ENCODE measurements at regions not wholly inside any gene's neighbourhood (a gene's known extent, or its start where the extent isn't known, plus 50 kb on each side); places are given as distances from the start of the nearest gene placed in this dataset.

DNA sequence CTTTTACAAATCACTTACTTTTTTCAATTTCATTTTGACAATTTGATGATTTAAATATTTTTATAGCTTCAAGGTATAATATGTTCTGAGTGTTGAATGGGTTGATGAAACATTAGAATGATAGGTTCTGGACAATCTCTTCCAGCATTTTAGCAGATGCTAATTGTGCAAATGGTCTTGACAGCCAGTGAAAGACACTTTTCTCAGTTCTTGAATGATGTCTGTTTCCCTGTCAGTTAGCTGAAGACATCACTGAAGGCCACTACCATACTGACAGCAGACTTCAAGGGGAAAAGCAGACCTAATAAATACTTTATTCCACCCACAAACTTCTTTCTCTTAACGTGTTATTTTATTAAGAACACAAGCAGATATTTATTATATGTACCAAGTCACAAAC lies 498.6 kb downstream of the GRXCR1 start (continued):
- TF ChIP-seq PLSCR1 (CRISPR knock-in tag; IDR thresholded peaks at IDR 0.05; ENCODE audit: borderline replicate concordance) (no peak), RBFOX2 (IDR thresholded peaks at IDR 0.05; ENCODE audit: low read depth, low read length) (no peak), NFYB (CRISPR knock-in tag; IDR thresholded peaks at IDR 0.05) (no peak), TBX2 (CRISPR knock-in tag; IDR thresholded peaks at IDR 0.05; ENCODE audit: borderline replicate concordance) (no peak), KLF13 (CRISPR knock-in tag; IDR thresholded peaks at IDR 0.05) (no peak), ZNF281 (CRISPR knock-in tag; IDR thresholded peaks at IDR 0.05; ENCODE audit: borderline replicate concordance) (no peak)

GRCh38 chr4:43394976-43395375 lies 502.5 kb downstream of the GRXCR1 start:
- peaks cover 31% of the 10 kb centered on the region; the same call in 1 of the 2 replicates for H3K9me3 ChIP-seq (ENCODE audit: low read length)
- DNase-seq (ENCODE audit: low spot score) (no peak), ATAC-seq (no peak), FAIRE-seq (no peak)
- no peaks in the 10 kb centered on the region for H3K27me3 ChIP-seq (ENCODE audit: control insufficient read depth in 1 of 2, insufficient read depth in 2 of 2, low read length in 2 of 2)
- intact Hi-C loops (cut with micrococcal nuclease; ENCODE audit: unreplicated experiment) = no loop called here
- H2AFZ ChIP-seq (ENCODE audit: low read length) = no peak overlapping the region
- WGBS (ENCODE audit: low lambda C conversion rate) = no CpG with 5 or more reads among the region's 3 CpGs
- no peaks in the 10 kb centered on the region for H3K79me2 ChIP-seq (ENCODE audit: insufficient read depth, low read length)
- CTCF ChIA-PET (ENCODE audit: low intra/inter-chr PET ratio, low total read pairs) = no interaction called here
- no TSS peak for BruUV-seq (replicated peaks)
- no peak overlapping the region for H3K9ac ChIP-seq (ENCODE audit: insufficient read depth, low read depth, low read length)
- no peak overlapping the region for H3K27ac ChIP-seq (ENCODE audit: extremely low read length, insufficient read depth, low read length)
- no peak overlapping the region for H3K4me2 ChIP-seq (ENCODE audit: low read depth, low read length)
- POLR2A ChIA-PET = no interaction called here
- no peak overlapping the region for H3K4me3 ChIP-seq (replicated peaks in 1 of 3; ENCODE audit: insufficient read depth in 1 of 3, low read depth in 2 of 3, low read length in 3 of 3)
- no peaks in the 10 kb centered on the region for H3K4me1 ChIP-seq (ENCODE audit: insufficient read depth, low read length)
- TF ChIP-seq, protein P1, sequence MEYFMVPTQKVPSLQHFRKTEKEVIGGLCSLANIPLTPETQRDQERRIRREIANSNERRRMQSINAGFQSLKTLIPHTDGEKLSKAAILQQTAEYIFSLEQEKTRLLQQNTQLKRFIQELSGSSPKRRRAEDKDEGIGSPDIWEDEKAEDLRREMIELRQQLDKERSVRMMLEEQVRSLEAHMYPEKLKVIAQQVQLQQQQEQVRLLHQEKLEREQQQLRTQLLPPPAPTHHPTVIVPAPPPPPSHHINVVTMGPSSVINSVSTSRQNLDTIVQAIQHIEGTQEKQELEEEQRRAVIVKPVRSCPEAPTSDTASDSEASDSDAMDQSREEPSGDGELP (IDR thresholded peaks at IDR 0.05; ENCODE audit: borderline replicate concordance, low read depth) = no peak
- TF ChIP-seq RBFOX2 (IDR thresholded peaks at IDR 0.05; ENCODE audit: low read depth, low read length) = no peak
- TF ChIP-seq TEF (CRISPR knock-in tag; IDR thresholded peaks at IDR 0.05) = no peak
- H4K20me1 ChIP-seq (ENCODE audit: insufficient read depth, low read length) = no peaks in the 10 kb centered on the region
- no peaks in the 10 kb centered on the region for H3K36me3 ChIP-seq (replicated peaks in 1 of 2; ENCODE audit: control insufficient read depth in 1 of 2, insufficient read depth in 2 of 2, low read length in 2 of 2)
- in situ Hi-C loops (cut with HindIII; ENCODE audit: extremely low pct_ligation_motif_present, low pct_unique_long_range_greater_than_20kb) = no loop called here

All from HepG2 (cell line).